ENCODE measurements at regions not wholly inside any gene's neighbourhood (a gene's known extent, or its start where the extent isn't known, plus 50 kb on each side); places are given as distances from the start of the nearest gene placed in this dataset.

- Mint-ChIP-seq H3K4me3 (no peak overlapping the region), H3K9me3 (peaks cover 26% of the 10 kb centered on the region), H3K27me3 (ENCODE audit: low read depth, poor library complexity) (no peaks in the 10 kb centered on the region), H3K27ac (peak overlapping the region; percentile 30), H3K4me1 (peaks cover 5% of the 10 kb centered on the region), H3K36me3 (ENCODE audit: low read depth) (peaks cover 21% of the 10 kb centered on the region)
- DNase-seq, result no peak
- TF ChIP-seq CTCF (IDR thresholded peaks at IDR 0.05), result no peak
These were observed 263.6 kb upstream of the PCSK5 start for GRCh38 chr9:75626860-75627259.

- H3K4me1 Mint-ChIP-seq, result peaks cover 13% of the 10 kb centered on the region
- no peak overlapping the region for H3K27ac Mint-ChIP-seq
- no peak overlapping the region for H3K4me3 Mint-ChIP-seq
- peaks cover 3% of the 10 kb centered on the region for H3K36me3 Mint-ChIP-seq (ENCODE audit: low read depth)
- TF ChIP-seq CTCF (IDR thresholded peaks at IDR 0.05), result no peak
- H3K9me3 Mint-ChIP-seq, result peaks cover 7% of the 10 kb centered on the region
- no peaks in the 10 kb centered on the region for H3K27me3 Mint-ChIP-seq (ENCODE audit: low read depth, poor library complexity)
- no peak for DNase-seq
These were observed 261.5 kb upstream of the PCSK5 start for GRCh38 chr9:75628952-75629351.

GRCh38 chr9:75633451-75634057 lies 256.9 kb upstream of the PCSK5 start:
- H3K4me3 Mint-ChIP-seq, result no peak overlapping the region
- H3K27ac Mint-ChIP-seq, result peak overlapping the region; percentile 94

GRCh38 chr9:75636427-75637045 lies 253.9 kb upstream of the PCSK5 start:
- DNase-seq, result no peak
- no peaks in the 10 kb centered on the region for H3K36me3 Mint-ChIP-seq (ENCODE audit: low read depth)
- peaks cover 19% of the 10 kb centered on the region for H3K4me1 Mint-ChIP-seq
- no peaks in the 10 kb centered on the region for H3K9me3 Mint-ChIP-seq
- no peak overlapping the region for H3K27ac Mint-ChIP-seq
- TF ChIP-seq CTCF (IDR thresholded peaks at IDR 0.05), result no peak
- H3K4me3 Mint-ChIP-seq, result no peak overlapping the region
- H3K27me3 Mint-ChIP-seq (ENCODE audit: low read depth, poor library complexity), result no peaks in the 10 kb centered on the region

More at GRCh38 chr9:75633451-75634057, 256.9 kb upstream of the PCSK5 start:
- H3K36me3 Mint-ChIP-seq (ENCODE audit: low read depth), result no peaks in the 10 kb centered on the region
- H3K4me1 Mint-ChIP-seq, result peaks cover 19% of the 10 kb centered on the region
- no peak for TF ChIP-seq CTCF (IDR thresholded peaks at IDR 0.05)
- H3K9me3 Mint-ChIP-seq, result peaks cover 7% of the 10 kb centered on the region
- H3K27me3 Mint-ChIP-seq (ENCODE audit: low read depth, poor library complexity), result no peaks in the 10 kb centered on the region
- DNase-seq, result no peak

- Mint-ChIP-seq H3K27me3 (ENCODE audit: low read depth, poor library complexity) (no peaks in the 10 kb centered on the region), H3K4me1 (no peaks in the 10 kb centered on the region), H3K4me3 (no peak overlapping the region), H3K9me3 (no peaks in the 10 kb centered on the region), H3K27ac (no peak overlapping the region), H3K36me3 (ENCODE audit: low read depth) (no peaks in the 10 kb centered on the region)
- TF ChIP-seq CTCF (IDR thresholded peaks at IDR 0.05), result no peak
- no peak for DNase-seq
These were observed 250.4 kb upstream of the PCSK5 start for GRCh38 chr9:75639971-75640610.

All from nephron progenitor cell (in vitro differentiated cells).